ENCODE measurements at regions not wholly inside any gene's neighbourhood (a gene's known extent, or its start where the extent isn't known, plus 50 kb on each side); places are given as distances from the start of the nearest gene placed in this dataset.
A peak's percentile ranks its signal among the peaks of the same experiment; 100 is the strongest.

GRCh38 chr6:169961772-169962561, 210.5 kb downstream of the ERMARD start (continued):
- TF ChIP-seq RAD21 (IDR thresholded peaks at IDR 0.05 in 1 of 2, conservative IDR thresholded peaks at IDR 0.05 in 1 of 2; ENCODE audit: low read depth in 2 of 2, low read length in 2 of 2) (peak; percentile 50 to 66; a peak in 3 of 4 replicates), MAFK (IDR thresholded peaks at IDR 0.05; ENCODE audit: low read depth, low read length) (no peak), POLR2AphosphoS5 (IDR thresholded peaks at IDR 0.05; ENCODE audit: low read depth, low read length) (no peak), RNF2 (IDR thresholded peaks at IDR 0.05; ENCODE audit: borderline replicate concordance, low read depth, low read length, missing control alignments, poor library complexity, severe bottlenecking) (peak; percentile 36), KDM4A (IDR thresholded peaks at IDR 0.05; ENCODE audit: low read depth, low read length, severe bottlenecking) (peak; percentile 81), YY1 (IDR thresholded peaks at IDR 0.05; ENCODE audit: low read depth, low read length) (peak; percentile 31; the same call in 1 of the 2 replicates), RXRA (IDR thresholded peaks at IDR 0.05; ENCODE audit: insufficient read depth, low read depth, low read length) (no peak), ASH2L (IDR thresholded peaks at IDR 0.05; ENCODE audit: low read length) (peak; percentile 24), CBX5 (IDR thresholded peaks at IDR 0.05; ENCODE audit: low read depth, low read length) (no peak), GABPA (IDR thresholded peaks at IDR 0.05; ENCODE audit: borderline replicate concordance, insufficient read depth, low read length) (peak; percentile 62; the same call in 1 of the 2 replicates), SRF (IDR thresholded peaks at IDR 0.05; ENCODE audit: low read depth, low read length) (no peak), E2F6 (IDR thresholded peaks at IDR 0.05) (peak; percentile 75)

Measured in H1 (cell line).